ENCODE measurements at regions not wholly inside any gene's neighbourhood (a gene's known extent, or its start where the extent isn't known, plus 50 kb on each side); places are given as distances from the start of the nearest gene placed in this dataset.

- ChIA-PET POLR2A (interaction anchor here (0.6 to 4.7 kb wide), 12 partner anchors 9 to 544 kb away, joined by 3 to 114 read pairs (median 6); partner anchors contain the start of gene TNRC6C), CTCF (interaction anchor here (0.8 to 2.1 kb wide), 3 partner anchors 9 to 89 kb away, joined by 3 to 10 read pairs (median 4); no protein-coding TSS in a partner anchor)
- TF ChIP-seq CTCF (IDR thresholded peaks at IDR 0.05), result no peak
- peak overlapping the region; percentile 57 for H3K4me3 Mint-ChIP-seq
- H3K9me3 Mint-ChIP-seq, result no peaks in the 10 kb centered on the region
- H3K27me3 Mint-ChIP-seq, result peaks cover 4% of the 10 kb centered on the region
- peaks cover 57% of the 10 kb centered on the region for H3K4me1 Mint-ChIP-seq
- peak overlapping the region; percentile 69 for H3K27ac Mint-ChIP-seq
- ATAC-seq (ENCODE audit: low read depth) (peak; percentile 30), DNase-seq (no peak)
- H3K36me3 Mint-ChIP-seq (ENCODE audit: low read depth), result no peaks in the 10 kb centered on the region
- intact Hi-C loops (cut with micrococcal nuclease), result loop anchor here (1.0 to 10.0 kb wide), 5 partner anchors 12 to 89 kb away; partner anchors contain the start of gene TNRC6C
These were observed 89.4 kb upstream of the TNRC6C start for GRCh38 chr17:77869041-77869599.

GRCh38 chr17:77869665-77870132 lies 88.8 kb upstream of the TNRC6C start:
- TF ChIP-seq CTCF (IDR thresholded peaks at IDR 0.05), result no peak
- Mint-ChIP-seq H3K36me3 (ENCODE audit: low read depth) (no peaks in the 10 kb centered on the region), H3K4me1 (peaks cover 58% of the 10 kb centered on the region), H3K9me3 (no peaks in the 10 kb centered on the region), H3K27me3 (peaks cover 3% of the 10 kb centered on the region), H3K4me3 (peak overlapping the region; percentile 57), H3K27ac (peak overlapping the region; percentile 69)
- ChIA-PET CTCF (interaction anchor here (0.8 to 2.1 kb wide), 3 partner anchors 9 to 88 kb away, joined by 3 to 10 read pairs (median 4); no protein-coding TSS in a partner anchor), POLR2A (interaction anchor here (0.6 to 4.7 kb wide), 13 partner anchors 9 to 545 kb away, joined by 3 to 114 read pairs (median 6); partner anchors contain the start of gene TNRC6C)
- ATAC-seq (ENCODE audit: low read depth), result peak; percentile 95
- intact Hi-C loops (cut with micrococcal nuclease), result loop anchor here (1.0 to 10.0 kb wide), 5 partner anchors 12 to 89 kb away; partner anchors contain the start of gene TNRC6C
- peak; percentile 70 for DNase-seq

- DNase-seq, result no peak
- intact Hi-C loops (cut with micrococcal nuclease), result no loop called here
- no peak overlapping the region for H3K4me3 Mint-ChIP-seq
- H3K4me1 Mint-ChIP-seq, result peaks cover 65% of the 10 kb centered on the region
- peaks cover 2% of the 10 kb centered on the region for H3K27me3 Mint-ChIP-seq
- ChIA-PET POLR2A (no interaction called here), CTCF (no interaction called here)
- ATAC-seq (ENCODE audit: low read depth), result no peak
- peaks cover 8% of the 10 kb centered on the region for H3K9me3 Mint-ChIP-seq
- H3K36me3 Mint-ChIP-seq (ENCODE audit: low read depth), result peaks cover 7% of the 10 kb centered on the region
- no peak for TF ChIP-seq CTCF (IDR thresholded peaks at IDR 0.05)
- H3K27ac Mint-ChIP-seq, result no peak overlapping the region
These were observed 86.3 kb upstream of the TNRC6C start for GRCh38 chr17:77872199-77872598.

GRCh38 chr17:77872714-77873499 lies 85.6 kb upstream of the TNRC6C start:
- Mint-ChIP-seq H3K36me3 (ENCODE audit: low read depth) (peaks cover 7% of the 10 kb centered on the region), H3K4me3 (no peak overlapping the region), H3K27ac (no peak overlapping the region), H3K9me3 (peaks cover 8% of the 10 kb centered on the region), H3K27me3 (peaks cover 4% of the 10 kb centered on the region), H3K4me1 (peaks cover 62% of the 10 kb centered on the region)
- no peak for TF ChIP-seq CTCF (IDR thresholded peaks at IDR 0.05)
- ATAC-seq (ENCODE audit: low read depth), result no peak
- ChIA-PET CTCF (no interaction called here), POLR2A (interaction anchor here (0.7 kb wide), 1 partner anchor 86 kb away, joined by 4 read pairs; the partner anchor contains the start of gene TNRC6C)
- intact Hi-C loops (cut with micrococcal nuclease), result no loop called here
- DNase-seq, result no peak

Measured in activated B cell treated with CpG ODN at 0.5 μM for 24 hours (primary cell).